GM12878 (cell line): ENCODE measurements at regions not wholly inside any gene's neighbourhood (a gene's known extent, or its start where the extent isn't known, plus 50 kb on each side); places are given as distances from the start of the nearest gene placed in this dataset.

Source experiments
- ATAC-seq: fragments of 200-7000 bp; cut with Tn5 transposase; 3 replicates; pipeline ENCODE4 v1.9.1; 2020; ENCODE audit warnings: mild to moderate bottlenecking, moderate library complexity
- BruUV-seq: library from RNA; stranded (reverse); fragments of 400-500 nt; replicated peaks from 2 replicates; lab custom pipeline; 2021; lab: Mats Ljungman, UMichigan
- CTCF ChIA-PET: fragments of 300-600 bp; sonication (Branson Sonifier 250); formaldehyde crosslinking; extraction: SDS; loops from one replicate; lab custom pipeline; 2021; ENCODE audit warnings: inconsistent platforms; lab: Yijun Ruan, JAX
- POLR2A ChIA-PET: fragments of 350-600 bp; formaldehyde crosslinking; extraction: SDS; loops from one replicate; lab custom pipeline; 2021; ENCODE audit warnings: inconsistent platforms; lab: Charles Lee
- RAD21 ChIA-PET: fragments of 300-600 bp; sonication (Branson Sonifier 250); formaldehyde crosslinking; loops from one replicate; lab custom pipeline; 2023; ENCODE audit warnings: antibody characterized with exemption; ENCODE audit not compliant: unreplicated experiment; lab: Charles Lee
- SMC1A ChIA-PET: fragments of 300-600 bp; sonication (Branson Sonifier 250); formaldehyde crosslinking; loops from one replicate; lab custom pipeline; 2023; ENCODE audit not compliant: unreplicated experiment, uncharacterized antibody; lab: Charles Lee
- DNase-seq: peaks from one replicate; pipeline ENCODE4 v3.0.0-alpha.2; 2011; ENCODE audit warnings: low read depth, low spot score
- FAIRE-seq: peaks from 3 replicates; lab custom pipeline; 2011; peaks lifted over from hg19 to GRCh38; lab: Jason Lieb, UNC
- H2AFZ ChIP-seq: 2 replicates; pipeline ENCODE4 v1.6.0; 2011; ENCODE audit warnings: low read depth, low read length, control low read depth; ENCODE audit not compliant: control insufficient read depth
- H3K27ac ChIP-seq: 2 replicates; pipeline ENCODE4 v1.5.1; 2011; ENCODE audit warnings: control low read depth; ENCODE audit not compliant: control insufficient read depth, insufficient read depth
- H3K27me3 ChIP-seq, 2 experiments: replicated peaks in 1 of 2; 2 replicates each; pipeline versions ENCODE4 v1.6.0 to v1.6.1; 2011; ENCODE audit warnings: low read length in 1 of 2; ENCODE audit not compliant: control insufficient read depth in 2 of 2, insufficient read depth in 2 of 2
- H3K36me3 ChIP-seq, 2 experiments: 2 replicates each; pipeline ENCODE4 v1.5.1; 2011; ENCODE audit warnings: low read length in 1 of 2; ENCODE audit not compliant: control insufficient read depth in 2 of 2, insufficient read depth in 2 of 2
- H3K4me1 ChIP-seq: 2 replicates; pipeline ENCODE4 v1.6.1; 2011; ENCODE audit warnings: mild to moderate bottlenecking, low read length, moderate library complexity, mixed read lengths; ENCODE audit not compliant: control insufficient read depth, insufficient read depth
- H3K4me2 ChIP-seq: 2 replicates; pipeline ENCODE4 v1.6.0; 2011; ENCODE audit warnings: control low read depth; ENCODE audit not compliant: control insufficient read depth, insufficient read depth
- H3K4me3 ChIP-seq: fragments of 200-600 bp; sonication (generic); 2 replicates; pipeline ENCODE4 v1.5.1; 2016
- H3K79me2 ChIP-seq: 2 replicates; pipeline ENCODE4 v1.6.0; 2011; ENCODE audit warnings: low read length; ENCODE audit not compliant: control insufficient read depth, insufficient read depth
- H3K9ac ChIP-seq: 2 replicates; pipeline ENCODE4 v1.8.0; 2011; ENCODE audit warnings: low read length, control low read depth, mixed read lengths; ENCODE audit not compliant: control insufficient read depth, insufficient read depth
- H3K9me3 ChIP-seq: replicated peaks from 3 replicates; pipeline ENCODE4 v1.5.1; 2011; ENCODE audit warnings: mild to moderate bottlenecking, low read length; ENCODE audit not compliant: control insufficient read depth, insufficient read depth
- H4K20me1 ChIP-seq: 2 replicates; pipeline ENCODE4 v1.6.0; 2011; ENCODE audit not compliant: control insufficient read depth, insufficient read depth
- MTA2 ChIP-seq: fragments of 450-650 bp; IDR thresholded peaks from 2 replicates; pipeline ENCODE4 v1.6.1; 2016; ENCODE audit warnings: low read depth, mild to moderate bottlenecking, moderate library complexity
- MTA3 ChIP-seq: IDR thresholded peaks from 2 replicates; pipeline ENCODE4 v1.6.1; 2012; ENCODE audit warnings: low read length, inconsistent platforms, borderline replicate concordance
- SPI1 ChIP-seq: IDR thresholded peaks from 2 replicates; pipeline ENCODE4 v1.6.1; 2011; ENCODE audit warnings: low read depth, mild to moderate bottlenecking, low read length, moderate library complexity, borderline replicate concordance; ENCODE audit not compliant: insufficient read depth
- TCF3 ChIP-seq: IDR thresholded peaks from 2 replicates; pipeline ENCODE4 v1.6.1; 2012; ENCODE audit warnings: low read depth, mild to moderate bottlenecking, low read length, borderline replicate concordance; ENCODE audit not compliant: insufficient read depth
- TCF7 ChIP-seq: IDR thresholded peaks from 2 replicates; pipeline ENCODE4 v1.6.1; 2014; ENCODE audit warnings: antibody characterized with exemption, borderline replicate concordance
- ZZZ3 ChIP-seq: IDR thresholded peaks from 2 replicates; pipeline ENCODE4 v1.6.1; 2011; ENCODE audit warnings: low read depth; ENCODE audit not compliant: control insufficient read depth, insufficient read length
- WGBS: methylation state at CpG from one replicate; pipeline ENCODE4 v1.1.6; 2016; ENCODE audit warnings: low lambda C conversion rate; ENCODE audit not compliant: insufficient replicate concordance, insufficient coverage; ENCODE audit errors: missing lambda C conversion rate; 5-methylcytosine and 5-hydroxymethylcytosine counted together
- in situ Hi-C: fragments of 300-500 bp; cut with MboI; formaldehyde crosslinking; loops from 9 replicates; pipeline ENCODE4 v1.14.3; 2018; ENCODE audit warnings: mixed read lengths
- intact Hi-C: fragments of 100-400 bp; cut with micrococcal nuclease; formaldehyde crosslinking; loops from one replicate; pipeline ENCODE4 v1.14.2; 2022; ENCODE audit not compliant: unreplicated experiment
- TF ChIP-seq, protein P1 (sequence below): IDR thresholded peaks from 2 replicates; pipeline ENCODE4 v1.6.1; 2012; ENCODE audit warnings: low read depth, low read length, improper control_type of control experiment
- TF ChIP-seq, protein P2 (sequence below): fragments of 450-650 bp; formaldehyde crosslinking; IDR thresholded peaks from 2 replicates; pipeline ENCODE4 v1.5.0; 2022; ENCODE audit warnings: mild to moderate bottlenecking, missing genetic modification characterization
- TF ChIP-seq, protein P3 (sequence below): fragments of 450-650 bp; conservative IDR thresholded peaks from 2 replicates; pipeline ENCODE4 v1.6.1; 2017; ENCODE audit warnings: mild to moderate bottlenecking, moderate library complexity
- TF ChIP-seq, protein P4 (sequence below): IDR thresholded peaks from 2 replicates; pipeline ENCODE4 v1.6.1; 2012; ENCODE audit warnings: low read length, inconsistent platforms

DNA sequence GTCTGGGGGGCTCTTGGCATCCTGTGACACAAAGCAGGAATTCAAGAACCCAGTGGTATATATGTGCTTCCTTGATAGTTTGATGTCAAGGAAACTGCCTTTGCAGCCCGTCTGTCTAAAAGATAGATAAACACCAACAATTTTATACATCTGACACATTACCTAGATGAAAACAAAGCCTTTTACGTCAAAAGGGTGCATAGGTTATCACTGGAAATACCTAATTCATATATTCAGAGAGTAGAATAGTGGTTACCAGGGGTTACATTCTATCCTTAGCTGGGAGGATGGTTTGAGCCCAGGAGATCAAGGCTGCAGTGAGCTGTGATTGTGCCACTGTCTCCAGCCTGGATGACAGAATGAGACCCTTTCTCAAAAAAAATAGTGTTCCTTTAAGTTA is 356.9 kb upstream of the RASGRP1 start (continued):
- TF ChIP-seq, protein P1, sequence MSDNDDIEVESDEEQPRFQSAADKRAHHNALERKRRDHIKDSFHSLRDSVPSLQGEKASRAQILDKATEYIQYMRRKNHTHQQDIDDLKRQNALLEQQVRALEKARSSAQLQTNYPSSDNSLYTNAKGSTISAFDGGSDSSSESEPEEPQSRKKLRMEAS, result no peak
- no peak for TF ChIP-seq MTA3
- TF ChIP-seq, protein P2, sequence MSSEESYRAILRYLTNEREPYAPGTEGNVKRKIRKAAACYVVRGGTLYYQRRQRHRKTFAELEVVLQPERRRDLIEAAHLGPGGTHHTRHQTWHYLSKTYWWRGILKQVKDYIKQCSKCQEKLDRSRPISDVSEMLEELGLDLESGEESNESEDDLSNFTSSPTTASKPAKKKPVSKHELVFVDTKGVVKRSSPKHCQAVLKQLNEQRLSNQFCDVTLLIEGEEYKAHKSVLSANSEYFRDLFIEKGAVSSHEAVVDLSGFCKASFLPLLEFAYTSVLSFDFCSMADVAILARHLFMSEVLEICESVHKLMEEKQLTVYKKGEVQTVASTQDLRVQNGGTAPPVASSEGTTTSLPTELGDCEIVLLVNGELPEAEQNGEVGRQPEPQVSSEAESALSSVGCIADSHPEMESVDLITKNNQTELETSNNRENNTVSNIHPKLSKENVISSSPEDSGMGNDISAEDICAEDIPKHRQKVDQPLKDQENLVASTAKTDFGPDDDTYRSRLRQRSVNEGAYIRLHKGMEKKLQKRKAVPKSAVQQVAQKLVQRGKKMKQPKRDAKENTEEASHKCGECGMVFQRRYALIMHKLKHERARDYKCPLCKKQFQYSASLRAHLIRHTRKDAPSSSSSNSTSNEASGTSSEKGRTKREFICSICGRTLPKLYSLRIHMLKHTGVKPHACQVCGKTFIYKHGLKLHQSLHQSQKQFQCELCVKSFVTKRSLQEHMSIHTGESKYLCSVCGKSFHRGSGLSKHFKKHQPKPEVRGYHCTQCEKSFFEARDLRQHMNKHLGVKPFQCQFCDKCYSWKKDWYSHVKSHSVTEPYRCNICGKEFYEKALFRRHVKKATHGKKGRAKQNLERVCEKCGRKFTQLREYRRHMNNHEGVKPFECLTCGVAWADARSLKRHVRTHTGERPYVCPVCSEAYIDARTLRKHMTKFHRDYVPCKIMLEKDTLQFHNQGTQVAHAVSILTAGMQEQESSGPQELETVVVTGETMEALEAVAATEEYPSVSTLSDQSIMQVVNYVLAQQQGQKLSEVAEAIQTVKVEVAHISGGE, result no peak
- TF ChIP-seq TCF3, result no peak
- no peak for TF ChIP-seq ZZZ3

DNA sequence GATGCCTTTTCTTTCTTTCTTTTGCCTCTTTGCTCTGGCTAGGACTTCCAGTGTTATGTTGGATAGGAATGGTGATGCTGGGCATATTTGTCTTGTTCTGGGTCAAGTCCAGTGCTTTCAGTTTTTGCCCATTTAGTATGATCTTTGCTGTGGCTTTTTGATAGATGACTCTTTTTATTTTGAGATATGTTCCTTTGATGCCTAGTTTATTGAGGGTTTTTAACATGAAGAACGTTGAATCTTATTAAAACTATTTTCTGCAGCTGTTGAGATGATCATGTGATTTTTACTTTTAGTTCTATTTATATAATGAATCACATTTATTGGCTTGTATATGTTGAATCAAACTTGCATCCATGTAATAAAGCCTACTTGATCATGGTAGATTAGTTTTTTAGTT is 363.8 kb upstream of the RASGRP1 start:
- in situ Hi-C loops (no loop called here), intact Hi-C loops (no loop called here)
- POLR2A ChIA-PET, result no interaction called here
- H4K20me1 ChIP-seq, result no peaks in the 10 kb centered on the region
- no peak overlapping the region for H3K4me2 ChIP-seq
- no peaks in the 10 kb centered on the region for H3K36me3 ChIP-seq
- no peak overlapping the region for H3K9ac ChIP-seq
- DNase-seq (no peak), ATAC-seq (no peak), FAIRE-seq (no peak)
- CTCF ChIA-PET, result no interaction called here
- BruUV-seq, result no TSS peak
- no peak overlapping the region for H2AFZ ChIP-seq
- 5% methylated on average over 1 of the region's 1 CpG for WGBS
- no peaks in the 10 kb centered on the region for H3K27me3 ChIP-seq
- RAD21 ChIA-PET, result no interaction called here
- H3K4me3 ChIP-seq, result no peak overlapping the region
- H3K79me2 ChIP-seq, result no peaks in the 10 kb centered on the region
- H3K4me1 ChIP-seq, result no peaks in the 10 kb centered on the region
- SMC1A ChIA-PET, result no interaction called here
- no peak for TF ChIP-seq TCF7
- no peak for TF ChIP-seq MTA2
- TF ChIP-seq ZZZ3, result no peak
- TF ChIP-seq, protein P3, sequence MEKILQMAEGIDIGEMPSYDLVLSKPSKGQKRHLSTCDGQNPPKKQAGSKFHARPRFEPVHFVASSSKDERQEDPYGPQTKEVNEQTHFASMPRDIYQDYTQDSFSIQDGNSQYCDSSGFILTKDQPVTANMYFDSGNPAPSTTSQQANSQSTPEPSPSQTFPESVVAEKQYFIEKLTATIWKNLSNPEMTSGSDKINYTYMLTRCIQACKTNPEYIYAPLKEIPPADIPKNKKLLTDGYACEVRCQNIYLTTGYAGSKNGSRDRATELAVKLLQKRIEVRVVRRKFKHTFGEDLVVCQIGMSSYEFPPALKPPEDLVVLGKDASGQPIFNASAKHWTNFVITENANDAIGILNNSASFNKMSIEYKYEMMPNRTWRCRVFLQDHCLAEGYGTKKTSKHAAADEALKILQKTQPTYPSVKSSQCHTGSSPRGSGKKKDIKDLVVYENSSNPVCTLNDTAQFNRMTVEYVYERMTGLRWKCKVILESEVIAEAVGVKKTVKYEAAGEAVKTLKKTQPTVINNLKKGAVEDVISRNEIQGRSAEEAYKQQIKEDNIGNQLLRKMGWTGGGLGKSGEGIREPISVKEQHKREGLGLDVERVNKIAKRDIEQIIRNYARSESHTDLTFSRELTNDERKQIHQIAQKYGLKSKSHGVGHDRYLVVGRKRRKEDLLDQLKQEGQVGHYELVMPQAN, result no peak
- TF ChIP-seq, protein P4, sequence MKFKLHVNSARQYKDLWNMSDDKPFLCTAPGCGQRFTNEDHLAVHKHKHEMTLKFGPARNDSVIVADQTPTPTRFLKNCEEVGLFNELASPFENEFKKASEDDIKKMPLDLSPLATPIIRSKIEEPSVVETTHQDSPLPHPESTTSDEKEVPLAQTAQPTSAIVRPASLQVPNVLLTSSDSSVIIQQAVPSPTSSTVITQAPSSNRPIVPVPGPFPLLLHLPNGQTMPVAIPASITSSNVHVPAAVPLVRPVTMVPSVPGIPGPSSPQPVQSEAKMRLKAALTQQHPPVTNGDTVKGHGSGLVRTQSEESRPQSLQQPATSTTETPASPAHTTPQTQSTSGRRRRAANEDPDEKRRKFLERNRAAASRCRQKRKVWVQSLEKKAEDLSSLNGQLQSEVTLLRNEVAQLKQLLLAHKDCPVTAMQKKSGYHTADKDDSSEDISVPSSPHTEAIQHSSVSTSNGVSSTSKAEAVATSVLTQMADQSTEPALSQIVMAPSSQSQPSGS, result no peak
- TF ChIP-seq SPI1, result no peak
- no peak overlapping the region for H3K27ac ChIP-seq
- H3K9me3 ChIP-seq, result no peaks in the 10 kb centered on the region
